ENCODE measurements at regions not wholly inside any gene's neighbourhood (a gene's known extent, or its start where the extent isn't known, plus 50 kb on each side); places are given as distances from the start of the nearest gene placed in this dataset.

DNA sequence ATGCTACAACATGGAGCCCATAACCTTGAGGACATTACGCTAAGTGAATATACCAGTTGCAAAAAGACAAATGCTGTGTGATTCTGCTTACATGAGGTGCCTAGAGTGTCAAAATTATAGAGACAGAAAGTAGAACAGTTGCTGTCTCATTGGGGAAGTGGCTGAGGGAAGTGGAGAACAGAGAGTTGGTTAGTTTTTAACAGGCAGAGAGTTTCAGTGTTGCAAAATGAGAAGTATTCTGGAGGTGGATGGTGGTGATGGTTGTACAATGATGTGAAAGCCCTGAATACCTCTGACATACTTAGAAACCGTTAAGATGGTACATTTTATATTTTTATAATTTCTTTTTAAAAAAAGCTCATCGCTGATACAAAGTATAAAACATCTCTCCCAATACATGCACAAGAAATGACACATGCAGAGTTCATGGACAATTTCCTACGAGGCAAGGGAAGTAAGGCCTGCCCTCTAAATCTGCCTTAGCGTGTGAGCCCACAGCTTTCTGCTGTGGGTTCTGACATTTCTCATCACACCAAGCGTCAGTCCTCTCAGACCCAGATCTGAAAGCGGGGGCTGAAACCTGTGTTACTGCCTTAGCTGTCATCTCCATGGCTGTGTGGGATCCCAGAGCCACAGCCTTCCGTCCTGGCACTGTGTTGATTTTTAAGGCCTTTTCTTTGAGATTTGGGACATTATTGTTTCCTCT lies 126.0 kb downstream of the RNASET2 start:
- DNase-seq, result no peak
- Histone ChIP-seq H3K27me3 (ENCODE audit: control insufficient read depth, insufficient read depth, low read length) (no peaks in the 10 kb centered on the region), H3K4me3 (ENCODE audit: insufficient read depth, low read depth, low read length) (no peak overlapping the region), H3K36me3 (replicated peaks; ENCODE audit: control insufficient read depth, insufficient read depth, low read length) (no peaks in the 10 kb centered on the region)

GRCh38 chr6:166826264-166826663 lies 130.1 kb downstream of the RNASET2 start:
- no peaks in the 10 kb centered on the region for H3K27me3 ChIP-seq (ENCODE audit: control insufficient read depth, insufficient read depth, low read length)
- H3K4me3 ChIP-seq (ENCODE audit: insufficient read depth, low read depth, low read length), result no peak overlapping the region
- no peaks in the 10 kb centered on the region for H3K36me3 ChIP-seq (replicated peaks; ENCODE audit: control insufficient read depth, insufficient read depth, low read length)
- no peak for DNase-seq

GRCh38 chr6:166825553-166826145 lies 130.7 kb downstream of the RNASET2 start:
- H3K4me3 ChIP-seq (ENCODE audit: insufficient read depth, low read depth, low read length), result no peak overlapping the region
- no peaks in the 10 kb centered on the region for H3K27me3 ChIP-seq (ENCODE audit: control insufficient read depth, insufficient read depth, low read length)
- no peak for DNase-seq

GRCh38 chr6:166824880-166825250 lies 131.5 kb downstream of the RNASET2 start:
- Histone ChIP-seq H3K27me3 (ENCODE audit: control insufficient read depth, insufficient read depth, low read length) (no peaks in the 10 kb centered on the region), H3K36me3 (replicated peaks; ENCODE audit: control insufficient read depth, insufficient read depth, low read length) (no peaks in the 10 kb centered on the region), H3K4me3 (ENCODE audit: insufficient read depth, low read depth, low read length) (no peak overlapping the region)
- no peak for DNase-seq

More at GRCh38 chr6:166825553-166826145, 130.7 kb downstream of the RNASET2 start:
- H3K36me3 ChIP-seq (replicated peaks; ENCODE audit: control insufficient read depth, insufficient read depth, low read length), result no peaks in the 10 kb centered on the region

DNA sequence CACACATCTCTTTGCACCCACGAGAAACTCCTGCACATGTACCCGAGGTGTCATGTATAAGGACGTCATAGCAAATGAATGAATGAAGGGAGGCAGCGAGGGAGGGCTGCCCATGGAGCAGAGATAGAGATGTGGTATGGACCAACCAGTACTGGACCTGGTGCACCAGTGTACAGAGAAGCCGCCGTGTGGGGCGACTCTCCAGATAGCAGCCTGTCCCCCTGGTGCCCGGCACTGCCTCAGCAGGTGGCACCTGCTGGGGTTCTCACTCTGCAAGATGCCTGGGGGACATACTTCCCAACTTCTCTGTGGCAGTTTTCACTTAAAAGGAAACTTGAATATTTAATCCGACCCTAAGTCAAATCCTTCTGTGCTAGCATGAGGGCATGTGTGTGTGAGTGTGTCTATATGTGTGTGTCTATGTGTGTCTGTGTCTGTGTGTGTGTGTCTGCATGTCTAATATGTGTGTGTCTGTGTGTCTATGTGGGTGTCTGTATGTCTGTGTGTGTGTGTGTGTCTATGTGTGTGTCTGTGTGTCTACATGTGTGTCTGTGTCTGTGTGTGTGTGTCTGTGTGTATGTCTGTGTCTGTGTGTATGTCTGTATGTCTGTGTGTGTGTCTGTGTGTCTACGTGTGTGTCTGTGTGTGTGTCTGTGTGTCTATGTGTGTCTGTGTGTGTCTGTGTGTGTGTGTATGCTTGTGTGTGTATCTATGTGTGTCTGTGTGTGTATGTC lies 132.0 kb downstream of the RNASET2 start:
- H3K4me3 ChIP-seq (ENCODE audit: insufficient read depth, low read depth, low read length), result no peak overlapping the region
- no peaks in the 10 kb centered on the region for H3K36me3 ChIP-seq (replicated peaks; ENCODE audit: control insufficient read depth, insufficient read depth, low read length)
- no peaks in the 10 kb centered on the region for H3K27me3 ChIP-seq (ENCODE audit: control insufficient read depth, insufficient read depth, low read length)
- DNase-seq, result no peak

GRCh38 chr6:166822609-166823008 lies 133.7 kb downstream of the RNASET2 start:
- Histone ChIP-seq H3K4me3 (ENCODE audit: insufficient read depth, low read depth, low read length) (no peak overlapping the region), H3K36me3 (replicated peaks; ENCODE audit: control insufficient read depth, insufficient read depth, low read length) (no peaks in the 10 kb centered on the region), H3K27me3 (ENCODE audit: control insufficient read depth, insufficient read depth, low read length) (no peaks in the 10 kb centered on the region)
- no peak for DNase-seq

GRCh38 chr6:166820483-166820882 lies 135.9 kb downstream of the RNASET2 start:
- Histone ChIP-seq H3K4me3 (ENCODE audit: insufficient read depth, low read depth, low read length) (no peak overlapping the region), H3K27me3 (ENCODE audit: control insufficient read depth, insufficient read depth, low read length) (no peaks in the 10 kb centered on the region), H3K36me3 (replicated peaks; ENCODE audit: control insufficient read depth, insufficient read depth, low read length) (no peaks in the 10 kb centered on the region)
- DNase-seq, result no peak

GRCh38 chr6:166820070-166820469 lies 136.3 kb downstream of the RNASET2 start:
- Histone ChIP-seq H3K4me3 (ENCODE audit: insufficient read depth, low read depth, low read length) (no peak overlapping the region), H3K27me3 (ENCODE audit: control insufficient read depth, insufficient read depth, low read length) (no peaks in the 10 kb centered on the region), H3K36me3 (replicated peaks; ENCODE audit: control insufficient read depth, insufficient read depth, low read length) (no peaks in the 10 kb centered on the region)
- no peak for DNase-seq

GRCh38 chr6:166815629-166816028 lies 140.7 kb downstream of the RNASET2 start:
- Histone ChIP-seq H3K36me3 (replicated peaks; ENCODE audit: control insufficient read depth, insufficient read depth, low read length) (no peaks in the 10 kb centered on the region), H3K4me3 (ENCODE audit: insufficient read depth, low read depth, low read length) (no peak overlapping the region), H3K27me3 (ENCODE audit: control insufficient read depth, insufficient read depth, low read length) (no peaks in the 10 kb centered on the region)
- no peak for DNase-seq

DNA sequence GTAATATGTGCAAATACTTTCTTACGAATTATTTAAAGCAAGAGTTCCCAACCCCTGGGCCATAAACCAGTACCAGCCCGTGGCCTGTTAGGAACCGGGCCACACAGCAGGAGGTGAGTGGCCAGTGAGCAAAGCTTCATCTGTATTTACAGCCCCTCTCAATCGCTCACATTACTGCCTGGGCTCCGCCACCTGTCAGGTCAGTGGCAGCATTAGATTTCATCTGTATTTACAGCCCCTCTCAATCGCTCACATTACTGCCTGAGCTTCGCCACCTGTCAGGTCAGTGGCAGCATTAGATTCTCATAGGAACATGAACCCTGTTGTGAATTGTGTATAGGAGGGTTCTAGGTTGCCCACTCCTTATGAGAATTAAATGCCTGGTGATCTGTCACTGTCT lies 142.0 kb downstream of the RNASET2 start:
- DNase-seq, result no peak
- Histone ChIP-seq H3K36me3 (replicated peaks; ENCODE audit: control insufficient read depth, insufficient read depth, low read length) (no peaks in the 10 kb centered on the region), H3K27me3 (ENCODE audit: control insufficient read depth, insufficient read depth, low read length) (no peaks in the 10 kb centered on the region), H3K4me3 (ENCODE audit: insufficient read depth, low read depth, low read length) (no peak overlapping the region)

GRCh38 chr6:166813461-166813860 lies 142.9 kb downstream of the RNASET2 start:
- DNase-seq, result no peak
- H3K36me3 ChIP-seq (replicated peaks; ENCODE audit: control insufficient read depth, insufficient read depth, low read length), result no peaks in the 10 kb centered on the region
- H3K27me3 ChIP-seq (ENCODE audit: control insufficient read depth, insufficient read depth, low read length), result no peaks in the 10 kb centered on the region
- H3K4me3 ChIP-seq (ENCODE audit: insufficient read depth, low read depth, low read length), result no peak overlapping the region

DNA sequence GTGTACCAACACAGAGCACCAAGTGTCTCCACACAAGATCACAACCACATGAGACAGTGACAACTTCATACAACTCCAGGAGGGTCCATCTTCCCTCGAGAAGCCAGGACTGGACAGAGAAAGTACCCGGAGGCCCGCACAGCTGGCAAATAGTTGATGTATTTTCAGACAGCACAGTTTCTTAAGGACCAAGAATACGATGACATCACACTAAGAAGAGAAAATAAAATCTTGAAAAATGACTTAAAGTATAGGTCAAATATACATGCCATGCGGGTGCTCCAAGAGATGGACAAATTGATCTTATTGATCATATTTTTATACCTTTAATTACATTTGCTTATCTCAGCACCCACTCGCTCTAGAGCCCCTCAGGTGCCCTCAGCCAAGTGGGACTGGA lies 145.5 kb downstream of the RNASET2 start:
- Histone ChIP-seq H3K27me3 (ENCODE audit: control insufficient read depth, insufficient read depth, low read length) (no peaks in the 10 kb centered on the region), H3K36me3 (replicated peaks; ENCODE audit: control insufficient read depth, insufficient read depth, low read length) (no peaks in the 10 kb centered on the region), H3K4me3 (ENCODE audit: insufficient read depth, low read depth, low read length) (no peak overlapping the region)
- DNase-seq, result no peak

DNA sequence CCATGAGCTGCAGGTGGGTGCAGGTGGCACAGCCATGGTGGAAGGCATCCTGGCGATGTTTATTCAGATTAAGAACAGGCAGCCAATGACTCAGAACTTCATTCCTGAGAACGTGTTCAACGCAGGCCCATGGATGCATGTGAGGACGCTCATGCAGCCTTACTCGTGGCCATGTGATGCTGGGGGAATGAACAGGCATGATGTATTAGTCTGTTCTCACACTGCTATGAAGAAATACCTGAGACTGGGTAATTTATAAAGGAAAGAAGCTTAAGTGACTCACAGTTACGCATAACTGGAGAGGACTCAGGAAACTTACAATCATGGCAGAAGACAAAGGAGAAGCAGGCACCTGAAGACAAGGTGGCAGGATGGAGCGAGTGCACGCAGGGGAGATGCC lies 146.6 kb downstream of the RNASET2 start:
- DNase-seq, result no peak
- no peak overlapping the region for H3K4me3 ChIP-seq (ENCODE audit: insufficient read depth, low read depth, low read length)

GRCh38 chr6:166806962-166807757 lies 149.2 kb downstream of the RNASET2 start:
- no peaks in the 10 kb centered on the region for H3K36me3 ChIP-seq (replicated peaks; ENCODE audit: control insufficient read depth, insufficient read depth, low read length)
- H3K27me3 ChIP-seq (ENCODE audit: control insufficient read depth, insufficient read depth, low read length), result no peaks in the 10 kb centered on the region
- H3K4me3 ChIP-seq (ENCODE audit: insufficient read depth, low read depth, low read length), result no peak overlapping the region
- no peak for DNase-seq

More for the DNA sequence above, 146.6 kb downstream of the RNASET2 start:
- H3K27me3 ChIP-seq (ENCODE audit: control insufficient read depth, insufficient read depth, low read length), result no peaks in the 10 kb centered on the region
- no peaks in the 10 kb centered on the region for H3K36me3 ChIP-seq (replicated peaks; ENCODE audit: control insufficient read depth, insufficient read depth, low read length)
